Amniotic stem cell (primary cell): ENCODE measurements at regions not wholly inside any gene's neighbourhood (a gene's known extent, or its start where the extent isn't known, plus 50 kb on each side); places are given as distances from the start of the nearest gene placed in this dataset.

Experiments used
- DNase-seq: peaks from one replicate; lab custom pipeline; 2025; lab: John Stamatoyannopoulos, UW

- DNase-seq: no peak
Measured at GRCh38 chr13:72113931-72114330, 246.9 kb upstream of the DACH1 start.

- DNase-seq: no peak
Measured at GRCh38 chr13:72113076-72113475, 246.1 kb upstream of the DACH1 start.

- DNase-seq: no peak
Measured at GRCh38 chr13:72112216-72112615, 245.2 kb upstream of the DACH1 start.

- DNase-seq: no peak
Measured at GRCh38 chr13:72109863-72110262, 242.9 kb upstream of the DACH1 start.

- no peak for DNase-seq
Measured at GRCh38 chr13:72104656-72105180, 237.7 kb upstream of the DACH1 start.

GRCh38 chr13:72101768-72102400, 234.9 kb upstream of the DACH1 start:
- DNase-seq: no peak

- no peak for DNase-seq
Measured at GRCh38 chr13:72100339-72100738, 233.3 kb upstream of the DACH1 start.

- DNase-seq: no peak
Measured at GRCh38 chr13:72097568-72097967, 230.6 kb upstream of the DACH1 start.

- no peak for DNase-seq
Measured at GRCh38 chr13:72093262-72093661, 226.3 kb upstream of the DACH1 start.

GRCh38 chr13:72074663-72075062, 207.7 kb upstream of the DACH1 start:
- no peak for DNase-seq

- no peak for DNase-seq
Measured at GRCh38 chr13:72072261-72072660, 205.3 kb upstream of the DACH1 start.

GRCh38 chr13:72071713-72072112, 204.7 kb upstream of the DACH1 start:
- DNase-seq: no peak

- no peak for DNase-seq
Measured at GRCh38 chr13:72062566-72062965, 195.6 kb upstream of the DACH1 start.

GRCh38 chr13:72061613-72062012, 194.6 kb upstream of the DACH1 start:
- DNase-seq: no peak

- no peak for DNase-seq
Measured at GRCh38 chr13:72050251-72050650, 183.2 kb upstream of the DACH1 start.

GRCh38 chr13:72043366-72043765, 176.4 kb upstream of the DACH1 start:
- DNase-seq: no peak

- DNase-seq: no peak
Measured at GRCh38 chr13:72041165-72041564, 174.2 kb upstream of the DACH1 start.

GRCh38 chr13:72039126-72039525, 172.1 kb upstream of the DACH1 start:
- no peak for DNase-seq

- DNase-seq: no peak
Measured at GRCh38 chr13:72029981-72030380, 163.0 kb upstream of the DACH1 start.

- no peak for DNase-seq
Measured at GRCh38 chr13:72025836-72026235, 158.8 kb upstream of the DACH1 start.

GRCh38 chr13:72023895-72024294, 156.9 kb upstream of the DACH1 start:
- no peak for DNase-seq

- DNase-seq: no peak
Measured at GRCh38 chr13:72005455-72005854, 138.5 kb upstream of the DACH1 start.

GRCh38 chr13:72004784-72005374, 137.9 kb upstream of the DACH1 start:
- no peak for DNase-seq

- DNase-seq: no peak
Measured at GRCh38 chr13:72004246-72004645, 137.2 kb upstream of the DACH1 start.
